HEK293T (cell line): ENCODE measurements at regions not wholly inside any gene's neighbourhood (a gene's known extent, or its start where the extent isn't known, plus 50 kb on each side); places are given as distances from the start of the nearest gene placed in this dataset.

ENCODE experiments used
- CTBP1 ChIP-seq: fragments of 450-650 bp; IDR thresholded peaks from 2 replicates; pipeline ENCODE4 v1.6.1; 2016; ENCODE audit warnings: borderline replicate concordance
- FOXK2 ChIP-seq: fragments of 450-650 bp; IDR thresholded peaks from 2 replicates; pipeline ENCODE4 v1.6.1; 2016; ENCODE audit warnings: mild to moderate bottlenecking
- SP1 ChIP-seq: fragments of 450-650 bp; IDR thresholded peaks from 2 replicates; pipeline ENCODE4 v1.6.1; 2017
- SUZ12 ChIP-seq: fragments of 450-650 bp; IDR thresholded peaks from 2 replicates; pipeline ENCODE4 v1.6.1; 2016; ENCODE audit warnings: mild to moderate bottlenecking
- ZNF384 ChIP-seq: fragments of 450-650 bp; IDR thresholded peaks from 2 replicates; pipeline ENCODE4 v1.6.1; 2016

- TF ChIP-seq SUZ12 (no peak), CTBP1 (no peak), FOXK2 (no peak), ZNF384 (no peak), SP1 (no peak)
Observed at GRCh38 chr4:54843946-54844345, 186.2 kb downstream of the KIT start.
